ENCODE measurements at regions not wholly inside any gene's neighbourhood (a gene's known extent, or its start where the extent isn't known, plus 50 kb on each side); places are given as distances from the start of the nearest gene placed in this dataset.

DNA sequence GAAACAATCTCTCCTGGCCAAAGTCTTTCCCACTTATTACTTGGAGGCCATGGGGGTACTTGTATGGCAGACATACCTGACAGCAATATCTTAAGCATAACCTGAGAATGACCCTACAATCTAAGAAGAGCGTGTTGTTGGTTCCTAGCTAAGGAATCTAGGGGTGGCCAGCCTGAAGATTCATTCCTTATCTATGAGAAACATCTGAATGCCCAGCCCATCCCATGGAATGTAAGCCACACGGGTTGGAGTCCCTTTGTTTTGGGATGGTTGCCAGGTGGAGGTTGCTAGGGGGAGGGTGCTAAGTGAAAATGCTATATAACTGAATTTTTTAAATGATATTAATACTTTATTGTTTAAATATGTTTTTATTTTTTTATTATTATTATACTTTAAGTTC, 725.0 kb downstream of the ETS1 start:
- TF ChIP-seq, protein P1, sequence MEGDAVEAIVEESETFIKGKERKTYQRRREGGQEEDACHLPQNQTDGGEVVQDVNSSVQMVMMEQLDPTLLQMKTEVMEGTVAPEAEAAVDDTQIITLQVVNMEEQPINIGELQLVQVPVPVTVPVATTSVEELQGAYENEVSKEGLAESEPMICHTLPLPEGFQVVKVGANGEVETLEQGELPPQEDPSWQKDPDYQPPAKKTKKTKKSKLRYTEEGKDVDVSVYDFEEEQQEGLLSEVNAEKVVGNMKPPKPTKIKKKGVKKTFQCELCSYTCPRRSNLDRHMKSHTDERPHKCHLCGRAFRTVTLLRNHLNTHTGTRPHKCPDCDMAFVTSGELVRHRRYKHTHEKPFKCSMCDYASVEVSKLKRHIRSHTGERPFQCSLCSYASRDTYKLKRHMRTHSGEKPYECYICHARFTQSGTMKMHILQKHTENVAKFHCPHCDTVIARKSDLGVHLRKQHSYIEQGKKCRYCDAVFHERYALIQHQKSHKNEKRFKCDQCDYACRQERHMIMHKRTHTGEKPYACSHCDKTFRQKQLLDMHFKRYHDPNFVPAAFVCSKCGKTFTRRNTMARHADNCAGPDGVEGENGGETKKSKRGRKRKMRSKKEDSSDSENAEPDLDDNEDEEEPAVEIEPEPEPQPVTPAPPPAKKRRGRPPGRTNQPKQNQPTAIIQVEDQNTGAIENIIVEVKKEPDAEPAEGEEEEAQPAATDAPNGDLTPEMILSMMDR (IDR thresholded peaks at IDR 0.05): no peak
- H3K27ac ChIP-seq: no peak overlapping the region
- no peaks in the 10 kb centered on the region for H3K9me3 ChIP-seq
- no peaks in the 10 kb centered on the region for H3K36me3 ChIP-seq
- ATAC-seq (no peak), DNase-seq (no peak)
- intact Hi-C loops (cut with DNase I): no loop called here
- no peaks in the 10 kb centered on the region for H3K4me1 ChIP-seq
- no peak overlapping the region for H3K4me3 ChIP-seq
- no peaks in the 10 kb centered on the region for H3K27me3 ChIP-seq

DNA sequence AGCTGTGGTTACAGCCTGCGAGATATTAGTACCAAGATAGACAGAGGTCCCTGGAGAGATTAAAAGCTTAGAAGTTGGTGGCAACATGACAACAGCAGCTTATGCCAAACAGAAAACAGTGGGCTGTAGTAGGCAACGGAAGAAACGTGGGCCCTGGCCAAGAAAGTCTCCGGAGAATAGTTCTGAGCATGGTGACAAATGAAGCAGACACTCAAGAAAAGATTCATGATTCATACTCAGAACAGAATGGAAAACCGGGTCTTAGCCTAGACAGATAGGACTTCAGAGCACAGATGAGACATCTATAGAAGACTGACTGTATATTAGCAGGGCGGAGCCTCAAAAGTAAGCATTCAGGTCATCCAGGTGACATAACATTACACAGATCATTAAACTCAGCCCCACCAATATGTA, 727.4 kb downstream of the ETS1 start:
- intact Hi-C loops (cut with DNase I): no loop called here
- Histone ChIP-seq H3K9me3 (no peaks in the 10 kb centered on the region), H3K27ac (no peak overlapping the region), H3K27me3 (no peaks in the 10 kb centered on the region), H3K4me1 (no peaks in the 10 kb centered on the region), H3K4me3 (no peak overlapping the region), H3K36me3 (no peaks in the 10 kb centered on the region)
- ATAC-seq: no peak
- no peak for DNase-seq
- TF ChIP-seq, protein P1 (IDR thresholded peaks at IDR 0.05): no peak

DNA sequence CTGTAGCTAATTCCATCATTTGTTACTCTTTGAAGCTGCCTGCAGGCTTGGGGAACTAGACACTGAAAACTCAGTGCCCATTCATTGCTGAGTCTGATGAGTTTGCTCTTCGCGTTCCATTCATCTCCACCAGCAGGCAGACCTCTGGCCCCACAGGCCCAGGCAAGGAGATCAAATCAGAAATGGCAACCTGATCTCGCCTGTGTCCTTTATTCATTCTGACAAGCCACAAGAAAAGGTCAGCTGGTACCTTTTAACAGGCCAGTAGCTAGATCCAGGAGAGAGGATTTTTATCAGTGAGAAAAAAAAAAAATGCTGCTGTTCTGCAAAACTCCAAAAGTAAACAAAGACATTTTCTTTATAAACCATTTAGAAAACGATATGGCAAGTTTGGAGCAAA, 742.5 kb downstream of the ETS1 start:
- no peaks in the 10 kb centered on the region for H3K36me3 ChIP-seq
- no peak for ATAC-seq
- TF ChIP-seq, protein P1 (IDR thresholded peaks at IDR 0.05): no peak
- H3K27me3 ChIP-seq: no peaks in the 10 kb centered on the region
- H3K4me3 ChIP-seq: no peak overlapping the region
- no peak overlapping the region for H3K27ac ChIP-seq
- H3K4me1 ChIP-seq: no peaks in the 10 kb centered on the region
- no peaks in the 10 kb centered on the region for H3K9me3 ChIP-seq
- DNase-seq: no peak
- intact Hi-C loops (cut with DNase I): no loop called here

DNA sequence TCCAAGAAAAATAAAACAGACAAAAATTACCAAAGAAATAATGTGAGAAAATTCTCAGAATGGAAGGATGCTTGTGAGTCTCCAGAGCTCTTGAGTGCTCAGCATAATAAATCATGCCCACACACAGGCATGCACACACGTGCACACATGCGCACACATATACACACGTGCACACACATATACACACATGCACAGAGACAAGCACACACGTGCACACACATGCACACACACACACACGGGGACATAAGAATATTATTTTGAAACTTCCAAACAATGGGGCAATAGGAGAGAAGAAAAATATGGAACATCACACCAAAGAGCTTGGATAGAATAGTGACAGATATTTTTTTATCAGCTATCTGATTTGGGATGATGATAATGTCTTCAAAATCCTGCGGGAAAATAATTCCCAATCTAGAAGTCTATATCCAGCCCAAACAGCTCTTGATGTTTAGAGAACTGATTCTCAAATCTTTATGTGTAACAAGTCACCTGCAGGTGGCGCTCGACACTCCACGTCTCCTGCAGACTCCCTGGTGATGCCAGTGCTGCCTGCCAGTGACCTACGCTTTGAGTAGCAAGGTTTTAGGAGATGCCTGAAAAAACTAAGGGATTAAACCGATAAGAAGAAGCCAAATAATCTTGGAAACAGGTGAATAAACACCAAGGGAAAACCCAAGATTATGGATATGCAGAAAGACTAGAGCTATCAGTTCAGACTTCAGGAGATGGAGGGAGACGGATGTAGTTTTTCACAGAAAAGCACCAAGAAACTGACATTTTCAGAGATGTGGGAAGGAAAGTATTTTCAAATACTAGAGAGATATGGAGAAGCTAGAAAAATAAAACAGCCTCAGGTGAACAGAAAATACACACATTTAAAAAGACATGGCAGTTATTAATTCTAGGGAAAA, 743.6 kb downstream of the ETS1 start:
- Histone ChIP-seq H3K4me1 (no peaks in the 10 kb centered on the region), H3K27ac (no peak overlapping the region), H3K4me3 (no peak overlapping the region), H3K9me3 (no peaks in the 10 kb centered on the region), H3K27me3 (no peaks in the 10 kb centered on the region), H3K36me3 (no peaks in the 10 kb centered on the region)
- TF ChIP-seq, protein P1 (IDR thresholded peaks at IDR 0.05): peak; percentile 60
- intact Hi-C loops (cut with DNase I): no loop called here
- ATAC-seq (peak; percentile 56), DNase-seq (peak; percentile 76)

DNA sequence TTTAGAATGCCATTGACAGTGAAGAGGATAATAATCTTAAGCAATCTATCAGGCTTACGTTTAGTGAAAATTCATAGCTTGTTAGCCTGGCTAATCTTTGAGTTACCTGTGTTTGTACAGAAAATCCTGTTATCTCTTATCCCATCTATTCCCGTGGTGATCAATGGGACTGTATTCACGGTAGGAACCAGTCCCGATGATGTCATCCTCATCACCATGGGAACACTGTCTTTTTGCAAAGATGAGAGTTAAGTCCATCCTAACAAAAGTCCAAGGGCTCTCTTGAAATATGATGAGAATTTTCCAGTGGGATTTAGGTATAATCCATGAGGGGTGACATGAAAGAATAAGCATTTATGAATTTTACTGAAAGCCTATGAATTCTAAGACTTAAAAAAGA, 762.2 kb downstream of the ETS1 start:
- ATAC-seq: no peak

More for the DNA sequence above, 762.2 kb downstream of the ETS1 start:
- TF ChIP-seq, protein P1 (IDR thresholded peaks at IDR 0.05): no peak
- no peaks in the 10 kb centered on the region for H3K9me3 ChIP-seq
- no peak overlapping the region for H3K4me3 ChIP-seq
- DNase-seq: no peak
- intact Hi-C loops (cut with DNase I): no loop called here
- H3K27ac ChIP-seq: no peak overlapping the region
- H3K4me1 ChIP-seq: no peaks in the 10 kb centered on the region
- peaks cover 6% of the 10 kb centered on the region for H3K27me3 ChIP-seq
- no peaks in the 10 kb centered on the region for H3K36me3 ChIP-seq
